IPS-18a (cell line): ENCODE measurements at regions not wholly inside any gene's neighbourhood (a gene's known extent, or its start where the extent isn't known, plus 50 kb on each side); places are given as distances from the start of the nearest gene placed in this dataset.

Experiments used
- H3K27ac ChIP-seq: one replicate; pipeline ENCODE4 v1.5.1; 2013; ENCODE audit warnings: low read length
- H3K27me3 ChIP-seq: one replicate; pipeline ENCODE4 v1.6.1; 2013; ENCODE audit warnings: mild to moderate bottlenecking, low read length; ENCODE audit not compliant: control insufficient read depth, insufficient read depth
- H3K36me3 ChIP-seq: one replicate; pipeline ENCODE4 v1.6.1; 2013; ENCODE audit warnings: low read depth, low read length; ENCODE audit not compliant: control insufficient read depth
- H3K4me1 ChIP-seq: one replicate; pipeline ENCODE4 v1.6.1; 2013; ENCODE audit warnings: low read depth, low read length; ENCODE audit not compliant: control insufficient read depth
- H3K4me3 ChIP-seq: one replicate; pipeline ENCODE4 v1.5.1; 2013; ENCODE audit warnings: low read length
- H3K9ac ChIP-seq: one replicate; pipeline ENCODE4 v1.6.1; 2013; ENCODE audit warnings: mild to moderate bottlenecking, low read length, moderate library complexity
- H3K9me3 ChIP-seq: one replicate; pipeline ENCODE4 v1.6.1; 2013; ENCODE audit warnings: low read depth, low read length; ENCODE audit not compliant: control insufficient read depth

DNA sequence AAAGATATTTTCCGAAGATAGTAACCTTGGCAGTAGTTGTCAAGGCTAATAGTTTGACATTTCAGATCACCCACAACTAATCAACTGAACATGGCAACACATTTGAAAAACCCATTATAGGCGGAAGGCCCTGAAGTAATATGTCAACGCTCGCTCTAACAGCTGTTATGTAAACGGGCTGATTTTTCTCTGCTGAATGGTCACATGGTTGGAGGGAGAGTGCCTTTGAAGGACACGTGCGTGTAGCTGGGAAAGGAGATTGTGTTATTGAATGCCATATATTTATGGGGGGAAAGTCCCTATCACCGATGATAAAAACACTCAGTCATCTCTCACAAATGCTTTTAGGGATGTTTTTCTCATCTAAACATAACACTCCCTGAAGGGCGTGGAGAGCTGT, 160.0 kb upstream of the RALGAPA2 start:
- H3K9ac ChIP-seq = no peak overlapping the region
- no peak overlapping the region for H3K27ac ChIP-seq
- H3K27me3 ChIP-seq = no peaks in the 10 kb centered on the region
- H3K36me3 ChIP-seq = no peaks in the 10 kb centered on the region
- H3K4me1 ChIP-seq = no peaks in the 10 kb centered on the region
- H3K4me3 ChIP-seq = no peak overlapping the region
- no peaks in the 10 kb centered on the region for H3K9me3 ChIP-seq

DNA sequence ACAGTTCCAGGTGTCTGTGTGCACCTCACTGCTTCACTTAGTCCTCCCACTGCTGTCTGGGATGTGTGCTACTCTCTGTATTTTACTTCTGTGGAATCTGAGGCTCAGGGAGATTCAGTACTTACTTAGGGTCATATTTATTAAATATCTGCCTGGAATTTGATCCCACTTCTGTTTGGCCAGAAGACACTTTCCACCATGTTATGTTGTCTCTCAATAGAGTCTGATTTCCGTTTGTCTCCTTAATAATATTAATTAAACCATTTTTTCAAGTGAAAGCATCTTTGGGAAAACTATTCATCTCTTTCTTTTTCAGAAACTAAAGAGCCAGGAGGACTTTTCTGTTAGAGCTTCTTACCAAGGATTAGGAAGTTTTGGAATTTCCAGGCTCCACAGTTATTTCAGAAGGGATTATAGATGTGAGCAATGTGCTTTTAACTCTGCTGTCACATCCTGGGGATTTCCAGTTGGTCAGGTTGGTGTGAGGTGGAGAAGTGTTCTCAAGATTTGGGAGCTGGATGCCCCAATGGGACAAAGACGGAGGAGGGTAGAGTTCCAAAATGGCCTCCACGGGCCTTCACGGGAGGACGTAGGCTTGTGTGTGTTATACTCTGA, 156.8 kb upstream of the RALGAPA2 start:
- H3K4me1 ChIP-seq = no peaks in the 10 kb centered on the region
- H3K36me3 ChIP-seq = no peaks in the 10 kb centered on the region
- H3K9ac ChIP-seq = no peak overlapping the region
- H3K27ac ChIP-seq = no peak overlapping the region
- H3K9me3 ChIP-seq = no peaks in the 10 kb centered on the region
- H3K4me3 ChIP-seq = no peak overlapping the region
- no peaks in the 10 kb centered on the region for H3K27me3 ChIP-seq

DNA sequence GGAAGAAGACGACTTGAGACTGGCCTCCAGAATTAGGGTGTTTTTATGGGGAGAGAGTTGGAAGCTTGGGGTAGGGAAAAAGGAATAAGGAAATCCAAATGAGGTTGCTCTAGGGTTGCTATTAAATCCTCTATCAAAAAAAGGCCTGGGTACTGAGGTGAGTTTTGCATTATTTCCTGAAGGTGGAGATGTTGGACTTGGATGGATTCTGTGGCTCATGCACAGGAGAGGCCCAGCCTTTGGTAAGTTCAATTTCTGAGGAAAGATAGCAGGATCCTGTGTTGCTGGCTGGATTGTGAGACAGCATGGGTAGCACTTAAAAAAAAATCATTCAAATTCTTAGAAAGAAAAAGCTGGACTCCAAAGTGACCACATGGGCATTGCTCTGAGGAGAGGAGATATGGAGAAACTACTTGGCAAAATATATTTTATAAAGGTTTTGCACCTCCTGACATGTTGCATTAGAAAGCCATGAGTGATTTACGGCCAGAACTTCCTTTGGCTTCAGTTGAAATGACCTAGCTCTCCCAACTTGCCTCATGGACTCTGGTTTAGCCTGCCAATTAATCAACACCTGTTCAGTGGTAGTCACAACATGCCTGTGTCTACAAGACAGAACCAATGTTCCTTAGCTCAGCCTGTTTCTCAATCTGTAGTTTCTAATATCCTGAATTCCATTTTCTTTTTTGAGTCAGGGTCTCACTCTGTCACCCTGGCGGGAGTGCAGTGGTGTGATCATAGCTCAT, 152.1 kb upstream of the RALGAPA2 start:
- Histone ChIP-seq H3K4me1 (no peaks in the 10 kb centered on the region), H3K4me3 (no peak overlapping the region), H3K27me3 (peaks cover 4% of the 10 kb centered on the region), H3K36me3 (no peaks in the 10 kb centered on the region), H3K27ac (no peak overlapping the region), H3K9ac (no peak overlapping the region), H3K9me3 (no peaks in the 10 kb centered on the region)

DNA sequence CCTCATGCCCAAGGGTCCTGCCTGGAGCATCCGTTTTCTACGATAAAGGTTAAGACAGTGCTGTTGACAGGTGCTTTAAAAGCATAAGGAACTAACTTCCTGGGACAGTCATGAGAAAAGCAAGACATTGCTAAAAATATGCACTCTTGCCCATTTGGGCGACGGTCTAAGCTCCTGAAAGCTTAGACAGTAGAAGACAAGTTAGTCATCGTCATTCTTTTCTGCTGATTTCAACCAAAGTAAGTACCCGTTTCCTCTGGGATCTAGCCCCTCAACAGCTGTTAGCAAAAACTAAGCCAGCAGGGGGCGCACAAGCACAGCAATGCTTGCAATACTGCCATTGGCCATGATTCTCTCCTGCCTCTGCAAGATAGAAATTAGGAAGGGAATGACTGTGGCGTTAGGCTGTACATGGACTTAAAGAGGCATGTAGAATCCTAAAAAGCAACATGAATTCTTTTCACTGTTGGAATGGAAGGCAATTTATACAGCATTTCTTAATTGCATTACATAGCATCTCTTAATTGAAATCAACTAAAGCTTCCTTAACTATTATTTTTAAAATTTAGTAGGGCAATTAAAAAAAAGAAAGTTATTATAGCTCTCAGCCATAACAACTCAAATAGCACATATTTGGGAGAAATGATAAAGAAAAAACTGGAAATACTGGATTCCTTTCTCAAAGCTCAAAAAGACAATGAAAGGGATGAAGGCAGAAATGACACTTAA, 147.8 kb upstream of the RALGAPA2 start:
- Histone ChIP-seq H3K4me1 (no peaks in the 10 kb centered on the region), H3K9me3 (no peaks in the 10 kb centered on the region), H3K27ac (no peak overlapping the region), H3K4me3 (no peak overlapping the region), H3K27me3 (peaks cover 6% of the 10 kb centered on the region), H3K36me3 (no peaks in the 10 kb centered on the region), H3K9ac (no peak overlapping the region)

DNA sequence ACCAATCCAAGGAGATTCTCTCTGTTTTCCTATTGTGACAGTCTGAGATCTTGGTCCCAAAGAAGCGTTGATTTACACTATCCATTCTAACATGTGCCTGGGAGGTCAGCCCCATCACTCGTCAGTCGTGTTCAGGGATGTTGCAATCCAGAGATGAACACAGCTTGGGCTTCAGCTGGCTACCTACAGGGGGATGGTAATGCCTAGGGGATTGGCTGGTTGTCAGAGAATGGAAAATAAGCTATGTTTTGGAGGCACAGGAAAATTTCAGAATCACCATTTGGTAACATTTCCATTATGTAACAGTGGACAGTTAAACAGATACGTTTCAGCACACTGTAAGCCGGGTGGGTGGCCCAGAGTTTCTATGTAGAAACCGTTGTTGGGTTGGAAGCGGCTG, 147.1 kb upstream of the RALGAPA2 start:
- Histone ChIP-seq H3K27me3 (peaks cover 6% of the 10 kb centered on the region), H3K36me3 (no peaks in the 10 kb centered on the region), H3K27ac (no peak overlapping the region)

DNA sequence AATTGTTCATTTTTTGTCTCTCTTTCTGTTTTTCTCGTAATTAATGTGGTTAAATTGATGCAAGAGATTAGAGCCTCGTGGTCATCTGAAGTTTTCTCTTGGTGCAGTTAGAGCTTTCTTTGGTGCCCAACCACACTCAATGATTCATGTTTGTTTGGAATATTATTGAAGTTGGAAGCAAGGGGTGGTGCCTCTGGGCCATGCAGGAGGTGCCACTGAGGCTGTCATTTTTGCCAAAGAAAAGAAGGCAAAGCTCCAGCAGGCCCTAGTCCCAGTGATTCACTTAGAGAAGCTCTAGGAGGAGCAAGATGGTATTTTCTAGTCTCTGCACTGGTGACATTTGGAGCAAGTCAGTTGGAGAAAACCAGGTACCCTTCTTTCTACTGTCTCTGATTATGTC, 144.5 kb upstream of the RALGAPA2 start:
- Histone ChIP-seq H3K9ac (no peak overlapping the region), H3K4me3 (no peak overlapping the region), H3K4me1 (no peaks in the 10 kb centered on the region), H3K9me3 (no peaks in the 10 kb centered on the region), H3K27me3 (peaks cover 6% of the 10 kb centered on the region), H3K27ac (no peak overlapping the region), H3K36me3 (no peaks in the 10 kb centered on the region)

More for the DNA sequence above, 147.1 kb upstream of the RALGAPA2 start:
- Histone ChIP-seq H3K4me1 (no peaks in the 10 kb centered on the region), H3K9me3 (no peaks in the 10 kb centered on the region), H3K9ac (no peak overlapping the region), H3K4me3 (no peak overlapping the region)

DNA sequence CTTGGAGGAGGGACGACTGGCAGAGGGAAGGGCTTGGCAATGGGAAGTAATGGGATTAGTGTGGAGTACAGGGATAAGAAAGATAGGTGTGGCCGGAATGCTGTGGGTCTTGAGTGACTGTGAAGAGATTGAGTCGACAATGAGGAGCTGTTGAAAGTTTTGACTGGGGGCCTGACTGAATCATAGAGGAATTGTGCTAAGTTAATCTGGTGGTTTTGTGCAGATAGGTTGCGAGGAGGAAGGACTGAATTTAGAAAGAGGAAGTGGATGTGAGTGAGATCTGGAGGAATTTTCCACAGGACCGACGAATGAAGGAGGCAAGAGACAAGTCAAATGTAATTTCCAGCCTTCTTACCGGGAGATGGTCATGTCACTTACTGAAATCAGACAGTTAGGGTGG, 143.9 kb upstream of the RALGAPA2 start:
- Histone ChIP-seq H3K36me3 (no peaks in the 10 kb centered on the region), H3K27me3 (peaks cover 6% of the 10 kb centered on the region), H3K4me3 (no peak overlapping the region), H3K27ac (no peak overlapping the region), H3K9ac (no peak overlapping the region), H3K9me3 (no peaks in the 10 kb centered on the region), H3K4me1 (no peaks in the 10 kb centered on the region)

DNA sequence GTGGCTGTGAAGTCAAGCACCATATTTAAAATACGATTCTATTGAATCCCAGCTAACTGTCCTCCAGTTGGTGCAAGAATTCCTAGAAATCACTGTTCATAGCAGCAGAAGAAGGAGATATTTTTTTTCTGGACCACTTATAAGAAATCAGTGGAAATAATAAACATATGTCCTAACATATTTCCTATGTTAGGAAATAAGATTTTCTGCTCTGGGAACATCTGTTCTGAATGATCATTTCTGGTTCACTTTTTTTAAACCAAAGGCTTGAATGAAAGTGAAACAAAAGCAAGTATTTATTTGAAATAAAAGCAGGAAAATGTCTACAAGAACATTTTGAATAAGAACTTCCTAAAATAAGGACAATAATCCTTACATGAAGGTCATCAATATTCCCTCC, 138.9 kb upstream of the RALGAPA2 start:
- H3K27ac ChIP-seq = no peak overlapping the region
- no peaks in the 10 kb centered on the region for H3K4me1 ChIP-seq
- no peaks in the 10 kb centered on the region for H3K9me3 ChIP-seq
- H3K36me3 ChIP-seq = no peaks in the 10 kb centered on the region
- H3K9ac ChIP-seq = no peak overlapping the region
- no peaks in the 10 kb centered on the region for H3K27me3 ChIP-seq
- H3K4me3 ChIP-seq = no peak overlapping the region

DNA sequence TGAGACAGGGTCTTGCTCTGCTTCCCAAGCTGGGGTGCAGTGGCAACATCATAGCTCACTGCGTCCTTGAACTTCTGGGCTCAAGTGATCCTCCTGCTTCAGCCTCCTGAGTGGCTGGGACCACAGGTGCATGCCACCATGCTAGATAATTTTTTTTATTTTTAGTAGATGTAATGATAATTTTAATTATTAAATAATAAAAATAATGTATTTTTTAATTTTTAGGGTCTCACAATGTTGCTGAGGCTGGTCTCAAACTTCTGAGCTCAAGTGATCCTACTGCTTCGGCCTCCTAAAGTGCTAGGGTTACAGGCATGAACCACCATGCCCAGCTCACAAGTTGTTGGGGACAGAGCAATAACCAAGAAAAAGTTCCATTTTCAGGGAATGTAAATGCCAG, 138.0 kb upstream of the RALGAPA2 start:
- no peak overlapping the region for H3K9ac ChIP-seq
- H3K9me3 ChIP-seq = no peaks in the 10 kb centered on the region
- no peaks in the 10 kb centered on the region for H3K36me3 ChIP-seq
- H3K27me3 ChIP-seq = no peaks in the 10 kb centered on the region
- H3K4me1 ChIP-seq = no peaks in the 10 kb centered on the region
- no peak overlapping the region for H3K4me3 ChIP-seq
- no peak overlapping the region for H3K27ac ChIP-seq

DNA sequence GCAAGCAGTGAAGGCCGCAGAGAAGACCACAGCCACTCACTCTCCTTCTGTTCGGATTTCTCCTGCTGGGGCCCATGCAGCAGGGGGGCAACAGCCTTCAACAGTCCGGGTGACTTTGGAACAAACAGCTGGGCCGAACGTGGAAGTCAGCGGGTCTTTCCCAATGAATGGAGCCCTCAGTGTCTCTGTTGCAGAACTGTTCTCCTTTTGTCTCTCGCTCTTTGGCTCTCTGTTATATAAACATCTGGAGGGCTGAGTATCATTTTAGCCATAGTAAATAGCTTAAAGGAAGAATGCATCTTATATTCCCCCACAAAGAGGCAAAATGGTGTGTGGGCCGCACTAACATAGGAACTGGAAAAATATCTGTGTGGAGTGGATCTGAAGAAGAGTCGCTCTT, 136.7 kb upstream of the RALGAPA2 start:
- Histone ChIP-seq H3K4me1 (no peaks in the 10 kb centered on the region), H3K27ac (no peak overlapping the region), H3K4me3 (no peak overlapping the region), H3K27me3 (no peaks in the 10 kb centered on the region), H3K9me3 (no peaks in the 10 kb centered on the region), H3K36me3 (no peaks in the 10 kb centered on the region), H3K9ac (no peak overlapping the region)

DNA sequence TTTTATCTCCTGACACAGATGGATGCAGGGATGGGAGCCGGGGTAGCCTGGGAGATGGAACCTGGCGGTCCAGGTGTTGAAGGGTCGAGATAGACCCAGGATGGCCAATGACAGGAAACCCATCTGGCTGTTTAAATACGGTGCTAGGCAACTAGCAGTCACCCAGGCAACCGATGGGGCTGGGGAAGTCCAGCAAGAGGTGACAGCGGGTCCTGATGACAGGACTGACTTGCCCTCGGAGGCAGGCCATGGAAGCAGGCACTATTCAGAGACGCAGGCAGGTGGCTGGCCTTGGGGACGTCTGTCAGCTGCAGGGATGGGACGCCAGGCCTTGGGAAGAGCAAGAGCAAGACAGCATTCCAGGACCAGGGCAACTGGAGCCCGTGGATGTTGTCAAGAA, 135.4 kb upstream of the RALGAPA2 start:
- Histone ChIP-seq H3K27ac (no peak overlapping the region), H3K27me3 (no peaks in the 10 kb centered on the region), H3K4me3 (no peak overlapping the region), H3K9ac (no peak overlapping the region), H3K9me3 (no peaks in the 10 kb centered on the region), H3K4me1 (no peaks in the 10 kb centered on the region), H3K36me3 (no peaks in the 10 kb centered on the region)
